Endodermal cell (in vitro differentiated cells): ENCODE measurements at regions not wholly inside any gene's neighbourhood (a gene's known extent, or its start where the extent isn't known, plus 50 kb on each side); places are given as distances from the start of the nearest gene placed in this dataset.

ENCODE experiments used
- DNase-seq: peaks from one replicate; pipeline ENCODE4 v3.0.0-alpha.2; 2017
- H3K27ac ChIP-seq: 2 replicates; pipeline ENCODE4 v1.5.1; 2013; ENCODE audit warnings: mild to moderate bottlenecking, low read depth, low read length, moderate library complexity
- H3K27me3 ChIP-seq: 2 replicates; pipeline ENCODE4 v1.6.1; 2013; ENCODE audit warnings: mild to moderate bottlenecking, low read length, moderate library complexity; ENCODE audit not compliant: insufficient read depth, control insufficient read depth, poor library complexity, severe bottlenecking
- H3K36me3 ChIP-seq: 2 replicates; pipeline ENCODE4 v1.7.0; 2013; ENCODE audit warnings: mild to moderate bottlenecking, low read length, moderate library complexity; ENCODE audit not compliant: control insufficient read depth, insufficient read depth
- H3K4me1 ChIP-seq: one replicate; pipeline ENCODE4 v1.7.0; 2013; ENCODE audit warnings: low read length; ENCODE audit not compliant: control insufficient read depth, insufficient read depth
- H3K4me3 ChIP-seq: 2 replicates; pipeline ENCODE4 v1.5.1; 2013; ENCODE audit warnings: mild to moderate bottlenecking, low read length, moderate library complexity
- H3K9ac ChIP-seq: 2 replicates; pipeline ENCODE4 v1.6.1; 2013; ENCODE audit warnings: mild to moderate bottlenecking, low read length, moderate library complexity; ENCODE audit not compliant: poor library complexity, severe bottlenecking; ENCODE audit errors: extremely low read depth
- H3K9me3 ChIP-seq: 2 replicates; pipeline ENCODE4 v1.6.1; 2013; ENCODE audit warnings: mild to moderate bottlenecking, low read length, moderate library complexity; ENCODE audit not compliant: control insufficient read depth
- H3K27ac Mint-ChIP-seq: 2 replicates; pipeline ENCODE4 v1.8.0; 2020; ENCODE audit warnings: mixed read lengths
- H3K27me3 Mint-ChIP-seq: 2 replicates; pipeline ENCODE4 v1.8.0; 2021; ENCODE audit warnings: mild to moderate bottlenecking, mixed read lengths; ENCODE audit not compliant: insufficient read depth
- H3K36me3 Mint-ChIP-seq: 2 replicates; pipeline ENCODE4 v1.8.0; 2020; ENCODE audit warnings: low read depth, mixed read lengths
- H3K4me1 Mint-ChIP-seq: 2 replicates; pipeline ENCODE4 v1.8.0; 2020; ENCODE audit warnings: mixed read lengths
- H3K4me3 Mint-ChIP-seq: 2 replicates; pipeline ENCODE4 v1.8.0; 2020; ENCODE audit warnings: mild to moderate bottlenecking, moderate library complexity, mixed read lengths
- H3K9me3 Mint-ChIP-seq: 2 replicates; pipeline ENCODE4 v1.8.0; 2020; ENCODE audit warnings: mild to moderate bottlenecking, mixed read lengths
- CTCF ChIP-seq: fragments of 200-600 bp; sonication (generic); conservative IDR thresholded peaks from 2 replicates; pipeline ENCODE4 v1.5.0; 2021; ENCODE audit warnings: antibody characterized with exemption, mild to moderate bottlenecking
- WGBS, 2 experiments: methylation state at CpG; one replicate each; pipeline versions ENCODE4 v1.1.5 to v1.1.7; 2013; ENCODE audit warnings: missing lambda C conversion rate in 2 of 2, mixed read lengths in 1 of 2; ENCODE audit not compliant: insufficient coverage in 1 of 2, insufficient read length in 1 of 2; 5-methylcytosine and 5-hydroxymethylcytosine counted together

DNA sequence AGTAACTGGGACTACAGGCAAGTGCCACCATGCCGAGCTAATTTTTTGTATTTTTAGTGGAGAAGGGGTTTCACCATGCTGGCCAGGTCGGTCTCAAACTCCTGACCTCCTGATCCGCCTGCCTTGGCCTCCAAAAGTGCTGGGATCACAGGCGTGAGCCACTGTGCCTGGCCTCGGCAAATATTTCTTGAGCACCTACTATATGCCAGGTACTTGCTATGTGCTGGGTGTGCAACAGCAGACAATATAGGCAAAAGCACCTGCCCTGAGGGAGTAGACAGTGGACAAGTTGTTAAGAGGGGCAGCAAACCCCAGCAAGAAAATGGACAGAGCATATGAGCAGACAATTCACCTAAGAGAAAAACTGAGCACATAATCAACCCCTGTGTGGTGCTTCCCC is 51.0 kb upstream of the CDKN2AIP start:
- Mint-ChIP-seq H3K27ac (no peak overlapping the region), H3K27me3 (peaks cover 18% of the 10 kb centered on the region), H3K9me3 (no peaks in the 10 kb centered on the region), H3K4me3 (no peak overlapping the region), H3K4me1 (peaks cover 39% of the 10 kb centered on the region), H3K36me3 (no peaks in the 10 kb centered on the region)
- Histone ChIP-seq H3K9ac (no peak overlapping the region), H3K27ac (no peak overlapping the region), H3K27me3 (no peaks in the 10 kb centered on the region), H3K4me1 (peaks cover 12% of the 10 kb centered on the region), H3K36me3 (no peaks in the 10 kb centered on the region), H3K9me3 (no peaks in the 10 kb centered on the region), H3K4me3 (no peak overlapping the region)
- no peak for TF ChIP-seq CTCF
- WGBS, 2 experiments: 83 to 96% methylated on average over 2 to 5 of the region's 5 CpGs
- no peak for DNase-seq

DNA sequence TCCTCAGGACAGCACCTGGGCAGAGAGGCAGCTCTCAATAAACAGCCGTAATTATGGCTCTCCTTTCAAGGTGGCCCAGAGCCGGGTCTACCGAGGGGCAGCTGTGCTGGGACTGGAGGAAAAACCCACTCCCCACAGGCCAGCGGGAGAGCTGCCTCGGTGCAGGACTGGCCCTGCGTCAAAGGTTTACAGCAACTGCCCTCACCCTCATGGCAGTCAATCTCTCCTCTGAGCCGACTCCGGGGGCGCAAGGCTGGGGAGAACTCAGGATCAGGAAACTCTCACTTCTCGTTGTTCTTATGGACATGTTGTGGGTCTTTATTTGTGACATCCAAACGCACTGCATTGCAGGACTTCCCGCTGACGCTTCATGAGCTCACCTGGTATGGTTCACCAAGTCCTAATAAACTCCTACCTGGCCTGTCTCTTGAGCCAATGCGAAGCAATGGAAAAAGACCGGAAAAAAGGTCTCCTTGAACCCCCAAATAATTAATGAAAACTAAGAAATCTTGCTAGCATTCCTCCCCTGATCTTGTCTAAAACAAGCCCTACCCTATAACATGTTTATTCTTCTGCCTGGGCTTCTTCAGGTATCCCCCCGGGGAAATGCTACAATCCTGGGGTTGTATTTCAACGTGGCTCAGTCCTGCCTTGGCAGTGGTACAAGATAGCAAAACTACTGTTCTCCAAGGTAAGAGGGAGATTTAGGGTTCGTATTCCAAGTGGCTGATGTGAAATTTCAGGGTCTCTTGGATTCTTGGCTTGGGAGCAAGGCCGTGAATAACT is 50.1 kb upstream of the CDKN2AIP start:
- DNase-seq: no peak
- Histone ChIP-seq H3K4me3 (no peak overlapping the region), H3K9me3 (no peaks in the 10 kb centered on the region), H3K27me3 (no peaks in the 10 kb centered on the region), H3K4me1 (peaks cover 13% of the 10 kb centered on the region), H3K9ac (no peak overlapping the region), H3K27ac (no peak overlapping the region), H3K36me3 (no peaks in the 10 kb centered on the region)
- TF ChIP-seq CTCF: no peak
- Mint-ChIP-seq H3K4me3 (no peak overlapping the region), H3K9me3 (no peaks in the 10 kb centered on the region), H3K4me1 (peaks cover 37% of the 10 kb centered on the region), H3K36me3 (no peaks in the 10 kb centered on the region), H3K27me3 (peaks cover 19% of the 10 kb centered on the region), H3K27ac (no peak overlapping the region)
- 95 to 96% methylated on average over 11 to 19 of the region's 19 CpGs for WGBS, 2 experiments
